Liver (tissue), 8 donors: ENCODE measurements at regions not wholly inside any gene's neighbourhood (a gene's known extent, or its start where the extent isn't known, plus 50 kb on each side); places are given as distances from the start of the nearest gene placed in this dataset.
"Not testable (repeated sequence)": the region's sequence is repeated elsewhere in the genome, so short reads cannot be mapped to it uniquely, and the experiment has no call there.

Source experiments
- DNase-seq: peaks from one replicate; pipeline ENCODE4 v3.0.0-alpha.2; 2017; ENCODE audit warnings: low spot score
- H3K27ac ChIP-seq, 2 donors: one replicate each; pipeline ENCODE4 v1.7.0; 2013; ENCODE audit warnings: inconsistent platforms in 2 of 2, low read length in 2 of 2, control low read depth in 1 of 2, low read depth in 1 of 2, mild to moderate bottlenecking in 1 of 2
- H3K27me3 ChIP-seq, 4 donors: one replicate each; pipeline versions ENCODE4 v1.6.1 to v1.7.0; 2013; ENCODE audit warnings: low read length in 3 of 4, inconsistent platforms in 1 of 4, mild to moderate bottlenecking in 1 of 4, moderate library complexity in 1 of 4; ENCODE audit not compliant: control insufficient read depth in 4 of 4, insufficient read depth in 4 of 4
- H3K36me3 ChIP-seq, 4 donors: one replicate each; pipeline versions ENCODE4 v1.6.1 to v1.7.0; 2013; ENCODE audit warnings: low read length in 3 of 4, mild to moderate bottlenecking in 3 of 4, low read depth in 1 of 4, moderate library complexity in 1 of 4; ENCODE audit not compliant: control insufficient read depth in 4 of 4, insufficient read depth in 3 of 4
- H3K4me1 ChIP-seq, 4 donors: one replicate each; pipeline versions ENCODE4 v1.6.1 to v1.7.0; 2013; ENCODE audit warnings: low read length in 3 of 4, mild to moderate bottlenecking in 3 of 4, moderate library complexity in 1 of 4; ENCODE audit not compliant: control insufficient read depth in 4 of 4, insufficient read depth in 4 of 4
- H3K4me3 ChIP-seq, 3 donors: one replicate each; pipeline versions ENCODE4 v1.6.1 to v1.7.0; 2013; ENCODE audit warnings: low read length in 3 of 3, control low read depth in 1 of 3, low read depth in 1 of 3, mild to moderate bottlenecking in 1 of 3
- H3K9ac ChIP-seq, 2 donors: one replicate each; pipeline ENCODE4 v1.7.0; 2013; ENCODE audit warnings: low read length in 2 of 2, mild to moderate bottlenecking in 2 of 2, moderate library complexity in 2 of 2, control low read depth in 1 of 2, low read depth in 1 of 2
- H3K9me3 ChIP-seq, 4 donors: one replicate each; pipeline versions ENCODE4 v1.6.1 to v1.7.0; 2013; ENCODE audit warnings: low read length in 3 of 4; ENCODE audit not compliant: control insufficient read depth in 4 of 4
- CTCF ChIP-seq: fragments of 150-350 bp; IDR thresholded peaks from 2 replicates; pipeline ENCODE4 v1.5.1; 2017; ENCODE audit warnings: improper control_type of control experiment, low read depth, low read length; ENCODE audit not compliant: missing input control
- EGR1 ChIP-seq, 2 donors: IDR thresholded peaks; 2 replicates each; pipeline ENCODE4 v1.6.1; 2016 to 2018; ENCODE audit warnings: antibody characterized with exemption in 2 of 2, low read depth in 2 of 2
- FOXA1 ChIP-seq: IDR thresholded peaks from 2 replicates; pipeline ENCODE4 v1.6.1; 2016; ENCODE audit warnings: antibody characterized with exemption
- GABPA ChIP-seq, 2 donors: IDR thresholded peaks in 1 of 2; conservative IDR thresholded peaks in 1 of 2; 2 replicates each; pipeline ENCODE4 v1.6.1; 2016; ENCODE audit warnings: antibody characterized with exemption in 2 of 2, mild to moderate bottlenecking in 1 of 2, moderate library complexity in 1 of 2
- HNF4A ChIP-seq, 2 donors: conservative IDR thresholded peaks; 2 replicates each; pipeline ENCODE4 v1.6.1; 2016; ENCODE audit warnings: antibody characterized with exemption in 2 of 2, mild to moderate bottlenecking in 2 of 2
- JUND ChIP-seq, 2 donors: IDR thresholded peaks; 2 replicates each; pipeline ENCODE4 v1.6.1; 2016; ENCODE audit warnings: antibody characterized with exemption in 2 of 2
- MAX ChIP-seq: IDR thresholded peaks from 2 replicates; pipeline ENCODE4 v1.6.1; 2016; ENCODE audit warnings: antibody characterized with exemption
- NR2F2 ChIP-seq: IDR thresholded peaks from 2 replicates; pipeline ENCODE4 v1.6.1; 2016; ENCODE audit warnings: antibody characterized with exemption
- RAD21 ChIP-seq, 2 donors: IDR thresholded peaks; 2 replicates each; pipeline ENCODE4 v1.6.1; 2016; ENCODE audit warnings: antibody characterized with exemption in 2 of 2, mild to moderate bottlenecking in 2 of 2
- REST ChIP-seq: IDR thresholded peaks from 2 replicates; pipeline ENCODE4 v1.6.1; 2016; ENCODE audit warnings: antibody characterized with exemption, mild to moderate bottlenecking
- RXRA ChIP-seq, 2 donors: IDR thresholded peaks; 2 replicates each; pipeline ENCODE4 v1.6.1; 2017 to 2018; ENCODE audit warnings: antibody characterized with exemption in 2 of 2, mild to moderate bottlenecking in 1 of 2
- SP1 ChIP-seq: IDR thresholded peaks from 2 replicates; pipeline ENCODE4 v1.6.1; 2018; ENCODE audit warnings: antibody characterized with exemption, mild to moderate bottlenecking
- TAF1 ChIP-seq: conservative IDR thresholded peaks from 2 replicates; pipeline ENCODE4 v1.6.1; 2016; ENCODE audit warnings: antibody characterized with exemption, mild to moderate bottlenecking
- ZBTB33 ChIP-seq: IDR thresholded peaks from 2 replicates; pipeline ENCODE4 v1.6.1; 2016; ENCODE audit warnings: antibody characterized with exemption
- WGBS: extraction: QIAGEN DNeasy Blood & Tissue Kit; methylation state at CpG from one replicate; pipeline ENCODE4 v1.1.7; 2013; 5-methylcytosine and 5-hydroxymethylcytosine counted together
- donor health status: healthy.
- donor health status: healthy.
- donor health status: healthy.
- donor health status: healthy.
- donor health status: healthy.

- Histone ChIP-seq H3K9ac (no peak overlapping the region), H3K36me3 (no peaks in the 10 kb centered on the region), H3K4me1 (peaks cover 0 to 11% (median 6%) of the 10 kb centered on the region in 4 donors), H3K27ac (no peak overlapping the region), H3K27me3 (no peaks in the 10 kb centered on the region), H3K4me3 (no peak overlapping the region), H3K9me3 (peaks cover 0 to 2% (median 0%) of the 10 kb centered on the region in 4 donors)
- DNase-seq, result no peak
- TF ChIP-seq TAF1 (no peak), NR2F2 (no peak), EGR1 (IDR thresholded peaks at IDR 0.05; ENCODE audit: low read depth in 2 of 2) (no peak), RXRA (IDR thresholded peaks at IDR 0.05) (no peak), SP1 (no peak), RAD21 (IDR thresholded peaks at IDR 0.05) (no peak), ZBTB33 (no peak), JUND (IDR thresholded peaks at IDR 0.05) (no peak), MAX (no peak), GABPA (IDR thresholded peaks at IDR 0.05 in 1 of 2, conservative IDR thresholded peaks at IDR 0.05 in 1 of 2) (no peak)
Observed at GRCh38 chr12:46985816-46986215, 93.6 kb upstream of the PCED1B start.

- H3K4me1 ChIP-seq, result peaks cover 0 to 11% (median 6%) of the 10 kb centered on the region in 4 donors
- WGBS, result 84% methylated on average over 1 of the region's 1 CpG
- H3K9ac ChIP-seq, result not testable (repeated sequence)
Observed at GRCh38 chr12:46988122-46988521, 91.3 kb upstream of the PCED1B start.

GRCh38 chr12:46990211-46990610, 89.2 kb upstream of the PCED1B start:
- H3K27ac ChIP-seq, result no peak overlapping the region
- no peaks in the 10 kb centered on the region for H3K27me3 ChIP-seq
- no peak for DNase-seq
- H3K36me3 ChIP-seq, result no peaks in the 10 kb centered on the region
- H3K9ac ChIP-seq, result no peak overlapping the region
- TF ChIP-seq REST (no peak), SP1 (no peak), HNF4A (conservative IDR thresholded peaks at IDR 0.05) (no peak), MAX (no peak), CTCF (no peak), FOXA1 (no peak)
- H3K9me3 ChIP-seq, result peaks cover 0 to 2% (median 0%) of the 10 kb centered on the region in 4 donors
- no peak overlapping the region for H3K4me3 ChIP-seq
- H3K4me1 ChIP-seq, result no peaks in the 10 kb centered on the region
- WGBS, result 91% methylated on average over 1 of the region's 1 CpG

More at GRCh38 chr12:46988122-46988521, 91.3 kb upstream of the PCED1B start:
- DNase-seq, H3K9me3 ChIP-seq, H3K27ac ChIP-seq, H3K36me3 ChIP-seq, H3K27me3 ChIP-seq, H3K4me3 ChIP-seq: not testable (repeated sequence)

GRCh38 chr12:46992051-46992450, 87.4 kb upstream of the PCED1B start:
- H3K27ac ChIP-seq, H3K4me3 ChIP-seq, H3K27me3 ChIP-seq, H3K36me3 ChIP-seq, DNase-seq, H3K9ac ChIP-seq, H3K4me1 ChIP-seq, H3K9me3 ChIP-seq: not testable (repeated sequence)
- 59% methylated on average over 6 of the region's 6 CpGs for WGBS
